Endothelial cell of umbilical vein (primary cell): ENCODE measurements at regions not wholly inside any gene's neighbourhood (a gene's known extent, or its start where the extent isn't known, plus 50 kb on each side); places are given as distances from the start of the nearest gene placed in this dataset.

Experiments
- BruUV-seq: library from RNA; stranded (reverse); fragments of 400-500 nt; replicated peaks from 2 replicates; lab custom pipeline; 2021; lab: Mats Ljungman, UMichigan
- CTCF ChIA-PET: fragments of 300-600, 350-600 bp; sonication (Branson Sonifier 250); formaldehyde crosslinking; loops from one replicate; lab custom pipeline; 2021; ENCODE audit warnings: antibody characterized with exemption, inconsistent platforms; lab: Charles Lee
- POLR2A ChIA-PET: fragments of 300-600, 350-600 bp; sonication (Branson Sonifier 250); formaldehyde crosslinking; loops from one replicate; lab custom pipeline; 2021; ENCODE audit warnings: antibody characterized with exemption, inconsistent platforms; lab: Charles Lee
- DNase-seq: peaks from one replicate; pipeline ENCODE4 v3.0.0-alpha.2; 2011; ENCODE audit warnings: low read depth, low spot score
- FAIRE-seq: peaks from 2 replicates; lab custom pipeline; 2011; peaks lifted over from hg19 to GRCh38; lab: Jason Lieb, UNC
- H2AFZ ChIP-seq: 2 replicates; pipeline ENCODE4 v1.6.0; 2012; ENCODE audit warnings: low read depth, low read length, control low read depth, inconsistent platforms
- H3K27ac ChIP-seq: 2 replicates; pipeline ENCODE4 v1.5.1; 2011; ENCODE audit warnings: low read depth, mild to moderate bottlenecking, control low read depth, low read length, moderate library complexity; ENCODE audit not compliant: insufficient read depth
- H3K27me3 ChIP-seq, 2 experiments: 2 replicates each; pipeline versions ENCODE4 v1.6.0 to v1.6.1; 2011; ENCODE audit warnings: low read length in 2 of 2, mixed read lengths in 1 of 2; ENCODE audit not compliant: control insufficient read depth in 2 of 2, insufficient read depth in 2 of 2
- H3K36me3 ChIP-seq, 2 experiments: 2 replicates in 1 of 2; 3 replicates in 1 of 2; pipeline ENCODE4 v1.5.1; 2011; ENCODE audit warnings: low read length in 2 of 2, mild to moderate bottlenecking in 1 of 2, moderate library complexity in 1 of 2; ENCODE audit not compliant: control insufficient read depth in 2 of 2, insufficient read depth in 2 of 2; ENCODE audit errors: extremely low read depth in 1 of 2
- H3K4me1 ChIP-seq: 3 replicates; pipeline ENCODE4 v1.5.1; 2011; ENCODE audit warnings: mild to moderate bottlenecking, low read length; ENCODE audit not compliant: control insufficient read depth, insufficient read depth; ENCODE audit errors: extremely low read depth
- H3K4me2 ChIP-seq: 2 replicates; pipeline ENCODE4 v1.6.1; 2011; ENCODE audit warnings: low read length, control low read depth, mixed read lengths; ENCODE audit not compliant: insufficient read depth
- H3K4me3 ChIP-seq, 3 experiments: fragments of 200-600 bp in 1 of 3; sonication (generic), shearing (Covaris generic) in 1 of 3; replicated peaks in 1 of 3; 2 replicates each; pipeline ENCODE4 v1.5.1; 2011 to 2016; ENCODE audit warnings: control low read depth in 3 of 3, low read length in 3 of 3, mild to moderate bottlenecking in 2 of 3, inconsistent platforms in 1 of 3, low read depth in 1 of 3, moderate library complexity in 1 of 3; ENCODE audit not compliant: insufficient read depth in 1 of 3
- H3K79me2 ChIP-seq: 2 replicates; pipeline ENCODE4 v1.6.0; 2012; ENCODE audit warnings: low read length, inconsistent platforms; ENCODE audit not compliant: control insufficient read depth, insufficient read depth
- H3K9ac ChIP-seq: replicated peaks from 2 replicates; pipeline ENCODE3; 2011; ENCODE audit warnings: low read length, control low read depth; ENCODE audit not compliant: insufficient read depth; ENCODE audit errors: extremely low read depth
- H3K9me1 ChIP-seq: replicated peaks from 3 replicates; pipeline ENCODE4 v1.6.0; 2011; ENCODE audit warnings: mild to moderate bottlenecking, low read length; ENCODE audit not compliant: control insufficient read depth, insufficient read depth; ENCODE audit errors: extremely low read depth
- H3K9me3 ChIP-seq: replicated peaks from 2 replicates; pipeline ENCODE4 v1.5.1; 2012; ENCODE audit warnings: low read length, inconsistent platforms; ENCODE audit not compliant: control insufficient read depth, insufficient read depth
- H4K20me1 ChIP-seq: replicated peaks from 2 replicates; pipeline ENCODE3; 2011; ENCODE audit warnings: mild to moderate bottlenecking, low read length; ENCODE audit not compliant: control insufficient read depth, insufficient read depth; ENCODE audit errors: extremely low read depth
- EZH2 ChIP-seq: IDR thresholded peaks from 2 replicates; pipeline ENCODE4 v1.6.1; 2012; ENCODE audit warnings: borderline replicate concordance, low read depth, mild to moderate bottlenecking, moderate library complexity, low read length, inconsistent platforms; ENCODE audit not compliant: severe bottlenecking
- FOS ChIP-seq: IDR thresholded peaks from 2 replicates; pipeline ENCODE4 v1.6.1; 2011; ENCODE audit warnings: mild to moderate bottlenecking, low read length, moderate library complexity, borderline replicate concordance; ENCODE audit not compliant: insufficient read depth
- GATA2 ChIP-seq: IDR thresholded peaks from 2 replicates; pipeline ENCODE4 v1.7.0; 2011; ENCODE audit warnings: low read depth, mild to moderate bottlenecking, moderate library complexity, mixed read lengths, low read length; ENCODE audit not compliant: insufficient read length, insufficient read depth
- JUN ChIP-seq: IDR thresholded peaks from 2 replicates; pipeline ENCODE4 v1.6.1; 2011; ENCODE audit warnings: borderline replicate concordance, low read depth; ENCODE audit not compliant: insufficient read length, insufficient read depth
- MYC ChIP-seq: IDR thresholded peaks from one replicate; pipeline ENCODE4 v1.6.1; 2011; ENCODE audit warnings: mild to moderate bottlenecking, low read depth, low read length
- POLR2A ChIP-seq: IDR thresholded peaks from 2 replicates; pipeline ENCODE4 v1.6.1; 2012; ENCODE audit warnings: low read depth, mild to moderate bottlenecking, control low read depth, low read length
- POLR2AphosphoS5 ChIP-seq: IDR thresholded peaks from 2 replicates; pipeline ENCODE4 v1.6.1; 2012; ENCODE audit warnings: low read depth, mild to moderate bottlenecking, control low read depth, low read length, moderate library complexity; ENCODE audit not compliant: insufficient read depth
- dilution Hi-C: fragments of 300-500 bp; cut with MboI; formaldehyde crosslinking; loops from one replicate; pipeline ENCODE4 v1.15.0; 2019; ENCODE audit warnings: low sequenced_read_pairs; ENCODE audit not compliant: extremely low pct_ligation_motif_present
- intact Hi-C: fragments of 100-400 bp; cut with micrococcal nuclease; formaldehyde crosslinking; loops from one replicate; pipeline ENCODE4 v1.10.0; 2022
- TF ChIP-seq, protein P1 (sequence below), 2 donors: IDR thresholded peaks; 1 replicate in 1 of 2; 2 replicates in 1 of 2; pipeline ENCODE4 v1.5.1; 2011; ENCODE audit warnings: low read length in 2 of 2, mild to moderate bottlenecking in 2 of 2, moderate library complexity in 2 of 2, control low read depth in 1 of 2, inconsistent platforms in 1 of 2, low read depth in 1 of 2; ENCODE audit not compliant: insufficient read depth in 1 of 2; ENCODE audit errors: extremely low read depth in 1 of 2
- TF ChIP-seq, protein P2 (sequence below): IDR thresholded peaks from 2 replicates; pipeline ENCODE4 v1.6.1; 2011; ENCODE audit not compliant: insufficient read depth, insufficient read length

GRCh38 chr19:5396963-5397362 lies 56.4 kb upstream of the PTPRS start:
- Histone ChIP-seq H3K4me1 (no peaks in the 10 kb centered on the region), H3K4me2 (no peak overlapping the region), H3K9me3 (no peaks in the 10 kb centered on the region), H3K27ac (no peak overlapping the region), H3K27me3 (peaks cover 1 to 8% of the 10 kb centered on the region in 2 experiments), H3K9ac (no peak overlapping the region), H2AFZ (no peak overlapping the region), H3K79me2 (no peaks in the 10 kb centered on the region), H3K9me1 (no peaks in the 10 kb centered on the region), H3K4me3 (no peak overlapping the region), H4K20me1 (no peaks in the 10 kb centered on the region), H3K36me3 (no peaks in the 10 kb centered on the region)
- intact Hi-C loops (no loop called here), dilution Hi-C loops (no loop called here)
- ChIA-PET CTCF (no interaction called here), POLR2A (no interaction called here)
- no peak for DNase-seq
- TF ChIP-seq, protein P1, sequence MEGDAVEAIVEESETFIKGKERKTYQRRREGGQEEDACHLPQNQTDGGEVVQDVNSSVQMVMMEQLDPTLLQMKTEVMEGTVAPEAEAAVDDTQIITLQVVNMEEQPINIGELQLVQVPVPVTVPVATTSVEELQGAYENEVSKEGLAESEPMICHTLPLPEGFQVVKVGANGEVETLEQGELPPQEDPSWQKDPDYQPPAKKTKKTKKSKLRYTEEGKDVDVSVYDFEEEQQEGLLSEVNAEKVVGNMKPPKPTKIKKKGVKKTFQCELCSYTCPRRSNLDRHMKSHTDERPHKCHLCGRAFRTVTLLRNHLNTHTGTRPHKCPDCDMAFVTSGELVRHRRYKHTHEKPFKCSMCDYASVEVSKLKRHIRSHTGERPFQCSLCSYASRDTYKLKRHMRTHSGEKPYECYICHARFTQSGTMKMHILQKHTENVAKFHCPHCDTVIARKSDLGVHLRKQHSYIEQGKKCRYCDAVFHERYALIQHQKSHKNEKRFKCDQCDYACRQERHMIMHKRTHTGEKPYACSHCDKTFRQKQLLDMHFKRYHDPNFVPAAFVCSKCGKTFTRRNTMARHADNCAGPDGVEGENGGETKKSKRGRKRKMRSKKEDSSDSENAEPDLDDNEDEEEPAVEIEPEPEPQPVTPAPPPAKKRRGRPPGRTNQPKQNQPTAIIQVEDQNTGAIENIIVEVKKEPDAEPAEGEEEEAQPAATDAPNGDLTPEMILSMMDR (IDR thresholded peaks at IDR 0.05; ENCODE audit: extremely low read depth in 1 of 2, insufficient read depth in 1 of 2, low read depth in 1 of 2, low read length in 2 of 2): no peak
- TF ChIP-seq JUN (no peak), POLR2A (no peak), EZH2 (no peak), POLR2AphosphoS5 (no peak), MYC (no peak), GATA2 (no peak), FOS (no peak)
- TF ChIP-seq, protein P2, sequence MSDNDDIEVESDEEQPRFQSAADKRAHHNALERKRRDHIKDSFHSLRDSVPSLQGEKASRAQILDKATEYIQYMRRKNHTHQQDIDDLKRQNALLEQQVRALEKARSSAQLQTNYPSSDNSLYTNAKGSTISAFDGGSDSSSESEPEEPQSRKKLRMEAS: no peak
- FAIRE-seq: no peak
- no TSS peak for BruUV-seq
